NOMO-1 (cell line): ENCODE measurements at regions not wholly inside any gene's neighbourhood (a gene's known extent, or its start where the extent isn't known, plus 50 kb on each side); places are given as distances from the start of the nearest gene placed in this dataset.

Experiments used
- DNase-seq, 2 experiments: peaks; one replicate each; lab custom pipeline; 2025; ENCODE audit not compliant: unreplicated experiment in 2 of 2; lab: John Stamatoyannopoulos, UW

DNA sequence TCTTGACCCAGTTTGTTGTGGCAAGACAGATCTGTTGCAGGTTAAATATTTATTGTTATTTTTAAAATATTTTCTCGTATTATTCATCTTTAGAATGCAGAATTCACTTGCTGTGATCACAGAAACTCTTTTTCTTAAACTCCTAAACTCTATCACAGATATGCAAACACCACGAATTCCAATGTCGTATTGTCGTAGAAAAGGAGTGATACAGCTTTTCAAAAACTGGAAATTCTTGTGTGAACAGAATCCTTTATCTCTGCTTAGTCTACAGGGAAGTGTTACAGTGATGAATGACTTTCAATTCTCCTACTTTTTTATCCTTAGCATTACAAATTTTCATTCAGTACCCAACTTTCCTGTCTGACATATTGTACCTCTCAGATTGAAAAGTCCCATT, 1329.5 kb upstream of the B3GALT2 start:
- no peak for DNase-seq

DNA sequence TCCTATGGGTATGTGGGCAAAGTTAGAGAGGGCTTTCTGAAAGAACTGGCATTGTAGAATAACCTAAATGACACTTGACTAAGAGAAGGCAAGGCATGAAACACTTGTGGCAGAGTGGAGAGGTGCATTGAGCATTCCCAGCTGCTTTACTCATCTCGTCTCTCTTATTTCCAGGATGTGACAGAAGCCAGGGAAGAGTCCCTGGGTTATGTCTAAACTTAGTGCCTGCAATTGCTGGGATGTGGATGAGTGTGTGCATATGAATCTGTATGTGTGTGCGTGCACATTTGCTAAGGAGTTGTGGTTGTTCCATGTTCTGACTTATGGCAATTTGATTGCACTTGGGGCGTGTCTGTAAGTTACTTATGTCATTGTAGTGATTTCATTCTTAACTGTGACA, 1326.5 kb upstream of the B3GALT2 start:
- DNase-seq, result no peak

DNA sequence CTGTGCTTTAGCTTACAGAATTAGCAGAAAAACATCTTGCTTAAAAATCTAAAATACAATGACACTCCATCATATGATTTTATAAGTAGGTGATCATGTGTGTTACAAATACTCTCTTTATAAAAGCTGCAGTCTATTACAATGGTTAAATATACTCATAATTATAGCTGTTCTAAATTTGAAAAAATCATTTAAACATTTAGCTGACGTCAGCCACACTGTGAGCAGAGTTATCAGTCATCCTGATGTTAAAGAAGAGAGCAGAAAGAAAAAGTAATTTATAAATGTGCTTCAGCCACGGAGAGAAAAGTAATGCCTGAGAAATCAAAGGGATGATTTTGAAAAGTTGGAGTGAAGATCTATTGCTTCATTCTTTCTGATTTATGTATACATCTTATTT, 1325.9 kb upstream of the B3GALT2 start:
- DNase-seq, result no peak

DNA sequence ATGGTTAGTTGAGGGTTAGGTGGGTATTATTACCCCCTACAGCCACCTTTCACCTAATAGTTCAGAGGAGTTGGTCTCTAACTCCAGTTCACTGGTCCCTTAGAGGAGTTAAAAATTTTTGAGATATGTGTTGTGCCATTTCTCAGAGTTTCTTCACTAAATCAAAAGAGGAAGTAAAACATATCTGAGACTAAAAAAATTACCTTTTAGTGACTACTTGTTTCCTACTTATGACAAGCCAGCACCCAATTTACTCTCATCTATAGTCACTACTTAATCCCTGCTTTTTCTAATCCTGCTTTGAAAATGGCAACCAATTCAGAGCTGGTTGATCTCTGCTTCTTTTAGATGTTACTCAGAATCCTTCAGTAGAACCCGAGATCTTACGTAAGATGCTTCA, 1316.8 kb upstream of the B3GALT2 start:
- DNase-seq, result peak in 1 of 2 experiments; percentile 11

DNA sequence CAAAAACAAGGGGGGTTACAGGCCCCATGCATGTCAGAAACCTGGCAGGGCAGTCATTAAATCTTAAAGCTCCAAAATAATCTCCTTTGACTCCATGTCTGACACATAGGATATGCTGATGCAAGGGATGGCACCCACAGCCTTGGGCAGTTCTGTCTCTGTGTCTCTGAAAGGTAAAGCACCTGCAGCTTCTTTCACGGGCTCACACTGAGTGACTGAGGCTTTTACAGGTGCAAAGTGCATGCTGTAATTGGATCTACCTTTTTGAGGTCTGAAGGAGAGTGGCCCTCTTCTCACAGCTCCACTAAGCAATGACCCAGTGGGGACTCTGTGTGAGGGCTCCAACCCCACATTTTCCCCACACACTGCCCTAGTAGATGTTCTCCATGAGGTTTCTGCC, 1309.0 kb upstream of the B3GALT2 start:
- DNase-seq, result no peak

DNA sequence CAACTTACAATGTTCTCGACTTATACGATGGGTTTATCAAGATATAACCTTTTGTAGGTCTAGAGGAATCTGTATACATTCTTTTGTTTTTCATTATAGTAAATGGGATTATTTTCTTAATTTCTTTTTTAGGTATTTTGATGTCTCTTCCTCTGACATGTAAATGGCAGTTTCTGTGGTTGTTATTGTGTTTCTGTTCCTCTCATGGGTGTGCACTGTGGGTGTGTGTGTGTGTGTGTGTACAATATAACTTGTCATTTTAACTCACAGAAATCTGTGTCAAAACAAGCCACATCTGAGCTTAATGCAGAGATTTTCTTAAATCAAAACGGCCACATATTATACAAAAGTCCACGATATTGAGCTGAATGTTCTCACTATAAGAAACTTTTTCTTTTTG, 1300.8 kb upstream of the B3GALT2 start:
- DNase-seq, result no peak

DNA sequence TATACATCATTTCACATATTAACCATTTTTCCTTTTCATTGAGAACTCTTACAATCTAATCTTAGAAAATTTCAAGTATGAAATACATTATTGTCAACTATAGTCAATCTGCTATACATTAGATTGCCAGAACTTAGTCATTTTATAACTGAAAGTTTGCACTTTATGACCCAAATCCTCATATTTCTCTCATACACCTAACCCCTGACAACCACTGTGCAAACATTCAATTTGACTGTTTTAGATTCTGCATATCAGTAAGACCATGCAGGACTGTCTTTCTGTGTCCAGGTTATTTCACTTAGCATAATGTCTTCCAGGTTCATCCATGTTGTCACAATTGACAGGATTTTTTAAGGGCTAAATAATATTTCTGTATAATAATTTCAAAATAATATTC, 1299.0 kb upstream of the B3GALT2 start:
- DNase-seq, result no peak

DNA sequence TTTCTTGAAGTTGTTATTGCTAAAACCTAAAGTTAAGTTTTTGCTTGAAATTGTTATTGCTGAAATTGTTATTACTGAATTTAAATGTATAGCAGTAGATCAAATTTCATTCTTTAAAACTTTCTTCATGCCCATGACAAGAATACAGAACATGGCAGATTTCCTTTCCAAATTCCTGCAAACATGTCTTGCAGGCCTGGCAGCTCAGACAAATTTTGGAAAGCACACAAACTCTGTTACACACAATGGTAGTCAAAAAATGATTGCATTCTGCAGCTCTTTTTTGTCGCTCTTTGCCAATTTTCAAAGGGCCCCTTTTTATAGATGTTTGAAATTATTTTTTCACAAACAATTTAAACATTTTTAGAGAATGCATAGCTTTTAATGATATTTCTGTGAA, 1292.3 kb upstream of the B3GALT2 start:
- no peak for DNase-seq

DNA sequence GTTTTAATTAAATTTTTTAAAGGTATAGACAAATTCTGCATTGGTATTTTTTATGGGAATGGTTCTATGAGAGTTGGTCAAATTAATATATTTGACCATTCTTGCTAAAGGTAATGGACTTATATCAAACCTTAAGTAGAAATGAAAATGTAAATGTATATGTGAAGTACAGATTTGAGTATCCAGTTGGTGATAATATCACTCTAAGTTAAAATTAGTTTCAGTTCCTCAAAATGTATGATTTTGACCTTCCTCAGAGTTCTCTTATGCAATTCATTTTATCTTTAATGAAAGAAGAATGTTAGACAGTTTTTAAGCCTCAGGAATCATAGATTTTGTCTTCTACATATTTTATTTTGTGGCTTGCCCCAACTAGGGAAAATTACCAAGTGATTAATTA, 1291.5 kb upstream of the B3GALT2 start:
- DNase-seq, result peak in 1 of 2 experiments; percentile 66

DNA sequence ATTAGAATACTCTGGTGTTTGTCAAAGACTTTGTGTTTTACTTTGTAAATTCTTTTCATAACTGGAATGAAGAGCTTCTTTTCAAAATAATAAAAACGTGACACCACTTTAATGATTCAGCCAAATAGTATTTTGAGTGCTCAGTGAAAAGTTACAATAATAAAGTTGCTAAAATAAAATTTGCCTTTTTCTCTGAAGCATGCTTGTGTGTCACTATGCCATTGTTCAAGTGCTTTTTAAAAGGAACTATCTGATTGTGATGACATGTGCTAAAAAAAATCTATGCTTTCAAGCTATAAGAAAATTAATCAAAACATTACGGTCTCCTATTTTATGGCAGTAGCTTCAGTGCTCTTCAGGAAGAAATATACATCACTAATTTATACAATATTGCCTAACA, 1290.5 kb upstream of the B3GALT2 start:
- DNase-seq, result no peak

DNA sequence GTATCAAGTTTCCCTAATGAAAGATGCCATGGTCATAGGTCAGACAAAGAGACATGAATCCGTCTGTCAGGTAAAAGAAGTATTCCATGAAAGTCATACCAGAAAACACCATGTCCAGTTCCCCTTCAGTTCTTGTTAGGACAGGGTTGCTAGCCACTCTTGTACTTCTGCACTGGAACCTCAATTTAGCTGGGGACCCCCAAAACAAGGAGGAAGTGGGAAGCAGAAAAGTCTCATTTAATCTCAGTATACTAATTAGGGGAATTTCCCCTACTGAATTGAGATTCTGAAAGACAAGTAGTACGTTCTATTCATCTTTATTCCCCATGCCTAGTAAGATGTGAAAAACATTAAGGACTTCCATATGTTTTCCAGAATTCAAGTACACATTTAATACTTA, 1289.9 kb upstream of the B3GALT2 start:
- no peak for DNase-seq

DNA sequence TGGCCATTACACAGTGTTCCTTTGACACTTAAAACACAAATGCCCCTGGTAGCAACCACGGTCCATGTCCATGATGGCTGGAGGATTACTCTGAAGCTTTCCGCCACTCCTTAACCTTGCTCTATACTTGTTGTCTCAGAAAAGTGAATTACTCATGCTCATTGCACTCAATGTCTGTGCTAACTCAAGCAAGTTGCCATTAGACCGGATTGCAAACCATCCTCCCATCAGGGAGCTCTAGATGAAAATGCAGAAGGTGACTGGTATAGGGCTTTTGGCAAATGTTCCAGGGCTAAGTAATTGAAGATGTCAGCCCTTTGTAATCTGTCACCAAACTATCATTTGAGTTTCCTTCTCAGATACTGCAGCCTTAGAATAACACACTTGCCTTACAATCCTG, 1288.3 kb upstream of the B3GALT2 start:
- DNase-seq, result no peak

DNA sequence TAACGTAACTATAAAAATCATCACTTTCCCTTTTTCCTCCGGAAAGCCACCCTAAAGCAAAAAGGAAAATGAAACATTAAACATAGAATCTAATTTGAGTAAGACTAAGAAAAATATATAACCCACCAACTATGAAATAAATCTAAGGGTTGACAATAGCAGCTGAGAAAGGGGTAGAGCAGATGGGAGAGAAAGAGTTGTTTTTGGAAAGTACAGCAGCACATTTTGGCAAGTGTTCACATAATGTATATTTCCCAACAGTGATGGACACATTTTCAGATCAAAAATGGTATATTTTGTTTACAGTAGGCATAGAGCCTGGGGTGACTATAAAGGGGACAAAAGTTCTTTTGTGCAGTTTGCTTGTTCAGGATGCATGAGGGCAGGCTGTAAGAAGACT, 1287.4 kb upstream of the B3GALT2 start:
- no peak for DNase-seq

DNA sequence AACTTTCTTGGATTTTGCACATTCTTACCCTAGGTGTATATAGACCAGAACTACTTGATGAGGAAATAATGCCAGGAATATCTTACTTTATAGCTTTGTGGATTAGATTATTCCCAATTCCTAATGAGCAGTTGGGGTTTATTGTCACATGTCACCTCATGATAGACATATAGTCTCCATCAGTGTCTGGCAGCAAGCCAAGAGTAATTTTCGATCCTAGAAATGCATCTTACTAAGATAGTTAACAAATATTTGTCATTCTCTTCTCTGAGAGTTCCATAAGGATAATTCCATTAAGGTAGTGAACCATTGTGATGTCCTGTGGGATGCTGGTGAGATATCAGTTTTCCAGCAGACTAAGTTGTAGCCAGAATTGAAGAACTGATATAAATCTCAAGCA, 1282.9 kb upstream of the B3GALT2 start:
- no peak for DNase-seq

DNA sequence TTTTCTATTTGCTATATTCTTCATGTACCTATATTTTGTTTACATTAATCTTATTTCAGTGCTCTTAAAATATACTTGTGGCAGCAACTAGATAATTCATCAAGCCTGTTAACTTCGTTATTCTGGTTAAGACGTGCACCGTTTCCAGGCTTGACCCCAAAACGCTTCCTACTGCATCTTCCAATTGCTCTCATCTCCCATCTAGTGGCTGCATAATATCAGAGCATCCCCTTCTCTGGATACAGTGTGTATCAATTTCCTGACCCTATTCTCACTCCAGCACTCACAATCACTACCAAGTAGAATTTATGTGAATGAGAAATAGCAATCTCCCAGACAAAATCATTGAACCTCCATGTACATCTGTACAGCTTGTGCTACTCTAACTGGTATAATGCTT, 1280.3 kb upstream of the B3GALT2 start:
- no peak for DNase-seq

DNA sequence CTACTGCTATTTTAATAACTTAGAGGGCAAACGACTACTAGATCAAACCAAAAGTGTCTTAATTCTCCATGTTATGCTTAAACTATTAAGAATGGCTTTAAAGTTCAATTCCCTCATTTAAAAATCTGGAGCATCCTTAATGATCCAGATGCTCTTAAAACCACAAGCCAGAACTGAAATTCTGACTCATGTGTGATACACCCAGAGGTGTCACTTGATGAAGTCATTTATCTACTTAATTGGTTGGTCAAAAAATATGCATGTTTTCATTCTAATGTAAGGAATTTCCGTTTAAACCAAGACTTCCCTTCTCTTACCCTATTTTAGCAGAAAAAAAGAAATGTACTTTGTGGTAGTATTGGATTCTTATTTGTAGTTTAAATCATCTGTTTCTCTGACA, 1261.2 kb upstream of the B3GALT2 start:
- DNase-seq, result no peak

DNA sequence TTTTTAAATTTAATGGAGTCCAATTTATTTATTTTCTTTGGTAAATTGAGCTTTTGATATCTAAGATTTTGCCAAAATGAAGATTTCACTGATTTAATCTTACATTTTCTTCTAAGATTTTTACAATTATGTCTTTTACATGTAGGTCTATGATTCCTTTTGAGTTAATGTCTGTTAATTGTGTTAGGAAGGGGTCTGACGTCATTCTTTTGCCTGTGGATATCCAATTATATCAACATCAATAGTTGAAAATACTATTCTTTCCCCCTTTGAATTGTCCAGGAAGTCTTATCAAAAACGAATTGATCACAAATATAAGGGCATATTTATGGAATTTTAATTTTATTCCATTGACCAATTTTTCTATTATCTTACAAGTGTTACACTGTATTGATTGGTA, 1258.8 kb upstream of the B3GALT2 start:
- no peak for DNase-seq

DNA sequence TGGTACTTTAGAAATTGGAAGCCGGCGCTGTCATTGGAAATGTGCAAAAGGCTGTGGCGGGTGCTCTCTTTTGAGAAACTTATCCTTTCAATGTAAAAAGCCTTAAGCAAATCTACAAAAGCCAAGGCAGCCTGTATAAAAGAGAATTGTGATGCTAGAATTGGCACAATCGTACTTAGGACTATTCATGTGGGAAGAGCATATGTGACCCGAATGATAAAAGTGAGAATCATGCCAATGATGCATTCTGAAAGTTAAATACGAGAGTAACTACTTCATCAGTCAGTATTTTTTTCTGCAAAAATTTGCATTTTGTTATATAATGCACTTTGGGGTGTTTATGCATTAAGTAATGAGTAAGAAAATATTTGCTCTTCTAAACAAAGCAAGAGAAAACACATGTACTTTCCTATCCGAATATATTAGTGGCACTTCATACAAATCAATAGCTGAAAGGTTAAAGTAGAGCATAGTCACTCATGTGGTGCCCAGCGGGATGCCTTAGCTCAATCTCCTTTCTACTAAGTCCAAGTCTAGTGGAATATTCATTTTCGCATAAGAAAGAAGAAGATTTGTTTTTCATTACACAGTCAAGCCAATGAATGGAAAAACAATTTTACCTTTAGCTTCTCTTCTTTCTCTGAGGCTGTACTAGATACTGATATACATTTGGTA, 1256.6 kb upstream of the B3GALT2 start:
- DNase-seq, result no peak

DNA sequence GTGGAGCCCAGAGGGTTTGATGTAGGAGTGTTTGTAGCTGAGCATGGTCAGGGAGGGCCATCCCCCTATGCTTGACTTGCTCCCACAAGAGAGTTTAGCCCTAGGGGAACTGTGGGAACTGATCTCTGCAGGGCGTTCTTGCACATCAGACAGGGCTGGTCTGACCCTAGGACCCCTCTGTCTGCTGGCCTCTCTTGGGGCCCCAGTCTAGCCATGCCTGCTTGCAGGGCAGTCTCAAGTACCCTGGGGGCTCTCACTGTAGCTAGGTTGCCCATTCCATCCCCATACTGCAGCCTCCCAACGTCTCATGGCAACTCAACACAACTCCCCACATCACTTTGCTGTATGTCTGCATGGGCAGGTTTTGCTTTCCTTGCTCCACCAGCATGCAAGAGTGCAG, 1250.7 kb upstream of the B3GALT2 start:
- no peak for DNase-seq

DNA sequence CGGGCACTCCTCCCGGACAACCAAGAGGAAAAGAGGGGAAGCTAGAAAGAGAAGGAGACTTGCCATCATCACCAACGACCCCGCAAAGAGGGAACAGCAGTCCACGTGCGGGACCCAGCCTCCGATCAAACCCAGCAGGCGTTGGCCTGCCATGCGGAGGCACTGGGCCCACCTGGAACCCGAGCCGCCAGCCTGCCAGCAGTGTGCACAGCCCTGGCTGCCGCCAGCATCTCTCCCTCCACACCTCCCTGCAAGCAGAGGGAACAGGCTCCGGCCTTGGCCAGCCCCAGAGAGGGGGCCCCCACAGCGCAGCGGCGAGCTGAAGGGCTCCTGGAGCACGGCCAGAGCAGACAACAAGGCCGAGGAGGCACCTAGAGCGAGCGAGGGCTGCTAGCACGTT, 1244.7 kb upstream of the B3GALT2 start:
- DNase-seq, result no peak

DNA sequence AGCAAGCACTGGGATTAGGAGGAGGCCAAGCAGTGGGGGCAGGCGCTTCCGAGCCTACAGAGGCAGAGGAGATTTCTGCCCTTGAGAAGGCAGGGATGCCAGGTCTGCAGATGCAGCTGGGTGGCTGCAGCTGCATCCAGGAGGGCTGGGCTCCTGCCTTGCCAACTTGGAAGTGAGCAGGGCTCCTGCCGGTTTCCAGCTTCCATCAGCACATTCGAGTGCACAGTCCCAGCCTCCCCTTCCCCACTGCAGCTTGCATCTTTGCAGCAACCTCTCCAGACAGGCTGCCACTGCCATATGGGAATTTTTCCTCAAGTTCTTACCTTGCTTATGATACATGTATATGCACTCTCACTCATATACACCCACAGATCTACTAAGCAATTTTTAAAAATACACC, 1234.3 kb upstream of the B3GALT2 start:
- DNase-seq, result no peak

DNA sequence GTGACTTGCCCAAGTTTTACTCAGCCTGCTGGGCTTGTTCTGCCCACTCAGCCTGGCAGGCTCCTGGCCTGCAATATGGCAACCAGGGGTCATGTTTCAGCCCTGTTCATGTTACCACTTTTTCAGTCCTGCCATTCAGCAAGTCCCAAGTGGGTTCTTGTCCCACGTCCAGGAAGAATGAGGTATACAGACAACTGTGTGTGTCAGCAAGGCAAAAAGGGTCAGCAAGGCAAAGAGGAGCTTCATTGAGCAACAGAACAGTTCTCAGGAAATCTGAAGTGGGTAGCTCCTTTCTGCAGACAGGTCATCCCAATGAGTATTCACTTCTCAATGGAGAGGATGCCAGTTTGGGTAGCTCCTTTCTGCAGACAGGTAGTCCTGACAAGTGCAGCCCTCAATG, 1233.3 kb upstream of the B3GALT2 start:
- no peak for DNase-seq

DNA sequence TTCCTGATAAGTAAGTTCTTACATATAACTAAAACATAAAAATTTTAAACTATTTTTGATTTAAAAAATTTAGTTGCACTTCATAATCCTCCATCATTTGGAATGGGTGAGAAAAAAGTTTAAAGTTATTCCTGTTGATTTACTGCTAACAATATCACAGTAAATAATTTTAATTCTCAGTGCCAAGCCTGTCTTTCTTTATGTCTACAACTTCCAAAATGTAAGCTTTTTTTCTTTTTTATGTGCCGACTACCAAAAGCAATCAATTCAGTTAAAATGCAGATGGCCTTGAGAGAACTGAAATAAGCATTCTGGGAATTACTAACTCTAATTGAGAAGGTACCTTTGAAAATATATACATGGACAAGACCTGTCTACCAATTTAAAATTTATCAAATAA, 1224.3 kb upstream of the B3GALT2 start:
- no peak for DNase-seq
